ENCODE measurements at regions not wholly inside any gene's neighbourhood (a gene's known extent, or its start where the extent isn't known, plus 50 kb on each side); places are given as distances from the start of the nearest gene placed in this dataset.

DNA sequence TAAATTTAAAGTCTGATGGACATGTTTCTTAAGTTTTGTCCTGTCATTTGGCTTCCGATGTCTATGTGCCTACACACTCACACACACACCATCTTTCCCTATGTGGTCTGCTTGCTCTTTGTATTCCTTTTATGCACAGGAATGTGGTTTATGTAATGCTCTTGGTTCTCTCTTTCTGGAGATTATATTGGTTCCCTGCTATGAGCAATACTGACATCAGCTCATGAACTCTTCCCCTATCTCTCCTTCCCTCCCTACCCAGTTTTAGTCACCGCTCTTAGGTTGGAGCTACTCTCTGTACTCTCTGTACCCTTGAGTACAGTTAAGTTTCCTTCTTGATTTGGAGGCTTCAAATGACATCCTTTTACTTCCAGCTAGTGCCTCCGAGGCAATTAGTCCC lies 77.9 kb upstream of the MVB12B start:
- no peak for DNase-seq (ENCODE audit: low read depth in 1 of 2, low spot score in 1 of 2)
- Histone ChIP-seq H3K27me3 (ENCODE audit: insufficient read depth, poor library complexity, severe bottlenecking) (no peaks in the 10 kb centered on the region), H3K4me3 (replicated peaks; ENCODE audit: insufficient read depth, low read length) (no peak overlapping the region), H3K27ac (replicated peaks) (no peak overlapping the region)
- TF ChIP-seq, protein P1, sequence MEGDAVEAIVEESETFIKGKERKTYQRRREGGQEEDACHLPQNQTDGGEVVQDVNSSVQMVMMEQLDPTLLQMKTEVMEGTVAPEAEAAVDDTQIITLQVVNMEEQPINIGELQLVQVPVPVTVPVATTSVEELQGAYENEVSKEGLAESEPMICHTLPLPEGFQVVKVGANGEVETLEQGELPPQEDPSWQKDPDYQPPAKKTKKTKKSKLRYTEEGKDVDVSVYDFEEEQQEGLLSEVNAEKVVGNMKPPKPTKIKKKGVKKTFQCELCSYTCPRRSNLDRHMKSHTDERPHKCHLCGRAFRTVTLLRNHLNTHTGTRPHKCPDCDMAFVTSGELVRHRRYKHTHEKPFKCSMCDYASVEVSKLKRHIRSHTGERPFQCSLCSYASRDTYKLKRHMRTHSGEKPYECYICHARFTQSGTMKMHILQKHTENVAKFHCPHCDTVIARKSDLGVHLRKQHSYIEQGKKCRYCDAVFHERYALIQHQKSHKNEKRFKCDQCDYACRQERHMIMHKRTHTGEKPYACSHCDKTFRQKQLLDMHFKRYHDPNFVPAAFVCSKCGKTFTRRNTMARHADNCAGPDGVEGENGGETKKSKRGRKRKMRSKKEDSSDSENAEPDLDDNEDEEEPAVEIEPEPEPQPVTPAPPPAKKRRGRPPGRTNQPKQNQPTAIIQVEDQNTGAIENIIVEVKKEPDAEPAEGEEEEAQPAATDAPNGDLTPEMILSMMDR (IDR thresholded peaks at IDR 0.05; ENCODE audit: insufficient read depth, low read length), result no peak
- no peak for TF ChIP-seq REST (IDR thresholded peaks at IDR 0.05; ENCODE audit: insufficient replicate concordance, low read depth)
- no peak for TF ChIP-seq SPI1 (IDR thresholded peaks at IDR 0.05; ENCODE audit: borderline replicate concordance, low read depth)
- TF ChIP-seq POLR2AphosphoS5 (IDR thresholded peaks at IDR 0.05; ENCODE audit: low read depth), result no peak
- no peak for TF ChIP-seq GABPA (IDR thresholded peaks at IDR 0.05; ENCODE audit: low read depth)

DNA sequence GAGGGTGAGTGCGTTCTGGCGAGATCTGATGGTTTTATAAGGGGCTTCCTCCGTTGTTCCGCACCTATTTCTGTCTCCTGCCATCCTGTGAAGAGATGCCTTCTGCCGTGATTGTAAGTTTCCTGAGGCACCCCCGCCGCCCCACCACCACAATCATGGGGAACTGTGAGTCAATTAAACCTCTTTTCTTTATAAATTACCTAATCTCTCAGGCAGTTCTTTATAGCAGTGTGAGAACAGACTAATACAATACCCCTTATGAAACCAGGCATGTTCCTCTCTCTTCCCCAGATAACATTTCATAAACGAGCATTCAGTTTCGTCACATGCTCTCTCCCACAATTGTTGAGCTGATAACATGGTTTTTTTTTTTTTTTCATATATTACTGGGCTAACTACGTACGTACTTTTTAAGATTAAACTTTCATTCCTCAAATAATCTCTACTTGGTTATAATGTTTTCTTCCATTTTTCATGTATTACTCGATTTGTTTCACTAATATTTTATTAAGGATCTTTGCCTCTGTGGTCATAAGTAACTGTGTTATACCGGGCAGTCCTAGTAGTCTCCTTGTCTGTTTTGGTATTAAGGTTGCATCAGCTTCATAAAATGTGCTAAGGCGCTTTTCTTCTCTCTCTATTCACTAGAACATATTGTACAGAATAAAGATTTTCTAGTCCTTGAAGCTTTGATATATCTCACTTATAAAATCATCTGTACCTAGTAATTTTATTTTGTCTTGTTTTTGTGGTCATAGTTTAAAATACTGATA lies 64.9 kb upstream of the MVB12B start:
- TF ChIP-seq, protein P1 (IDR thresholded peaks at IDR 0.05; ENCODE audit: insufficient read depth, low read length), result no peak
- TF ChIP-seq REST (IDR thresholded peaks at IDR 0.05; ENCODE audit: insufficient replicate concordance, low read depth) (no peak), GABPA (IDR thresholded peaks at IDR 0.05; ENCODE audit: low read depth) (no peak), SPI1 (IDR thresholded peaks at IDR 0.05; ENCODE audit: borderline replicate concordance, low read depth) (no peak), POLR2AphosphoS5 (IDR thresholded peaks at IDR 0.05; ENCODE audit: low read depth) (no peak)
- DNase-seq (ENCODE audit: low read depth in 1 of 2, low spot score in 1 of 2), result peak; percentile 7 to 15
- H3K27me3 ChIP-seq (ENCODE audit: insufficient read depth, poor library complexity, severe bottlenecking), result peaks cover 12% of the 10 kb centered on the region

GRCh38 chr9:126262738-126263137 lies 63.9 kb upstream of the MVB12B start:
- Histone ChIP-seq H3K4me3 (replicated peaks; ENCODE audit: insufficient read depth, low read length) (no peak overlapping the region), H3K27ac (replicated peaks) (no peak overlapping the region), H3K27me3 (ENCODE audit: insufficient read depth, poor library complexity, severe bottlenecking) (peaks cover 10% of the 10 kb centered on the region)
- no peak for DNase-seq (ENCODE audit: low read depth in 1 of 2, low spot score in 1 of 2)
- TF ChIP-seq POLR2AphosphoS5 (IDR thresholded peaks at IDR 0.05; ENCODE audit: low read depth) (no peak), SPI1 (IDR thresholded peaks at IDR 0.05; ENCODE audit: borderline replicate concordance, low read depth) (no peak), GABPA (IDR thresholded peaks at IDR 0.05; ENCODE audit: low read depth) (no peak), REST (IDR thresholded peaks at IDR 0.05; ENCODE audit: insufficient replicate concordance, low read depth) (no peak)
- TF ChIP-seq, protein P1 (IDR thresholded peaks at IDR 0.05; ENCODE audit: insufficient read depth, low read length), result no peak

More for the DNA sequence above, 64.9 kb upstream of the MVB12B start:
- Histone ChIP-seq H3K27ac (replicated peaks) (no peak overlapping the region), H3K4me3 (replicated peaks; ENCODE audit: insufficient read depth, low read length) (no peak overlapping the region)

All from HL-60 (cell line).